Smooth muscle cell (in vitro differentiated cells): ENCODE measurements at regions not wholly inside any gene's neighbourhood (a gene's known extent, or its start where the extent isn't known, plus 50 kb on each side); places are given as distances from the start of the nearest gene placed in this dataset.

ENCODE experiments used
- DNase-seq: peaks from one replicate; lab custom pipeline; 2025; ENCODE audit not compliant: unreplicated experiment; lab: John Stamatoyannopoulos, UW
- H2AFZ ChIP-seq: fragments of 200-600 bp; sonication (generic); 2 replicates; pipeline ENCODE4 v1.6.0; 2016; ENCODE audit warnings: antibody characterized with exemption, low read depth, mild to moderate bottlenecking
- H3F3A ChIP-seq: fragments of 200-600 bp; sonication (generic); 2 replicates; pipeline ENCODE4 v1.6.0; 2017; ENCODE audit warnings: antibody characterized with exemption, low read depth
- H3K27ac ChIP-seq: fragments of 200-600 bp; sonication (generic); 2 replicates; pipeline ENCODE4 v1.5.1; 2016; ENCODE audit warnings: low read depth, mild to moderate bottlenecking
- H3K27me3 ChIP-seq: fragments of 200-600 bp; sonication (generic); 2 replicates; pipeline ENCODE4 v1.6.1; 2016; ENCODE audit warnings: low read depth, mild to moderate bottlenecking
- H3K36me3 ChIP-seq: fragments of 200-600 bp; sonication (generic); 2 replicates; pipeline ENCODE4 v1.5.1; 2016; ENCODE audit warnings: low read depth
- H3K4me1 ChIP-seq: fragments of 200-600 bp; sonication (generic); 2 replicates; pipeline ENCODE4 v1.5.1; 2016; ENCODE audit warnings: low read depth
- H3K4me2 ChIP-seq: fragments of 200-600 bp; sonication (generic); 2 replicates; pipeline ENCODE4 v1.6.0; 2016; ENCODE audit warnings: mild to moderate bottlenecking
- H3K4me3 ChIP-seq: fragments of 200-600 bp; sonication (generic); 2 replicates; pipeline ENCODE4 v1.5.1; 2016; ENCODE audit warnings: mild to moderate bottlenecking
- H3K79me2 ChIP-seq: fragments of 200-600 bp; sonication (generic); 2 replicates; pipeline ENCODE4 v1.6.0; 2016; ENCODE audit warnings: low read depth, mild to moderate bottlenecking
- H3K9ac ChIP-seq: fragments of 200-600 bp; sonication (generic); 2 replicates; pipeline ENCODE4 v1.6.0; 2016; ENCODE audit warnings: low read depth
- H3K9me3 ChIP-seq: fragments of 200-600 bp; sonication (generic); replicated peaks from 2 replicates; pipeline ENCODE4 v1.5.1; 2016; ENCODE audit warnings: low read depth
- H4K20me1 ChIP-seq: fragments of 200-600 bp; sonication (generic); 2 replicates; pipeline ENCODE4 v1.6.0; 2016; ENCODE audit warnings: low read depth
- WGBS: methylation state at CpG from one replicate; pipeline ENCODE4 v1.1.7; 2016; ENCODE audit warnings: low lambda C conversion rate; 5-methylcytosine and 5-hydroxymethylcytosine counted together
- TF ChIP-seq, protein P1 (sequence below): fragments of 200-600 bp; sonication (generic); IDR thresholded peaks from 2 replicates; pipeline ENCODE4 v1.5.1; 2017; ENCODE audit warnings: borderline replicate concordance, mild to moderate bottlenecking, antibody characterized with exemption; ENCODE audit not compliant: insufficient read depth, poor library complexity, severe bottlenecking

DNA sequence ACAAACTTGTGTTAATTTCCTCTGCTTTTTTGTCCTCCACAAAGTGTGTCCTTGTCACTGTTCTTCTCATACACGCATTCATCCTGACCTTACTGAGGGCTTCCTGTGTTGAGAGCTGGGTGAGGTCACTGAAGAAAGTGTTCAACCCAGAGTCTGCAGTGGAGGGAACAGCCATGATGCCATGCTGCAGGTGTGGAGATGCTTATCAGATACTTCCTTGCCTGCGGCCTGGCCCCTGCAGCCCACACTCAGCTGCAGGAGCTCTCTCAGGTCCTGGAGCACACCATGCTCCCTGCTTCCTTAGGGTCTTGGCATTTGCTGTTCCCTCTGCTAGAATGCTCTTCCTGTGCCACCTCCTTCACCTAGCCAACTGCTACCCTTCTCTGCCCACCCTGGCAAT is 108.1 kb upstream of the SPRY4 start:
- no peaks in the 10 kb centered on the region for H3F3A ChIP-seq
- 68% methylated on average over 2 of the region's 2 CpGs for WGBS
- H3K4me2 ChIP-seq = no peak overlapping the region
- no peaks in the 10 kb centered on the region for H4K20me1 ChIP-seq
- H3K4me3 ChIP-seq = no peak overlapping the region
- no peaks in the 10 kb centered on the region for H3K36me3 ChIP-seq
- no peaks in the 10 kb centered on the region for H3K27me3 ChIP-seq
- no peak for DNase-seq
- H3K9ac ChIP-seq = no peak overlapping the region
- H3K79me2 ChIP-seq = no peaks in the 10 kb centered on the region
- H2AFZ ChIP-seq = no peak overlapping the region
- TF ChIP-seq, protein P1, sequence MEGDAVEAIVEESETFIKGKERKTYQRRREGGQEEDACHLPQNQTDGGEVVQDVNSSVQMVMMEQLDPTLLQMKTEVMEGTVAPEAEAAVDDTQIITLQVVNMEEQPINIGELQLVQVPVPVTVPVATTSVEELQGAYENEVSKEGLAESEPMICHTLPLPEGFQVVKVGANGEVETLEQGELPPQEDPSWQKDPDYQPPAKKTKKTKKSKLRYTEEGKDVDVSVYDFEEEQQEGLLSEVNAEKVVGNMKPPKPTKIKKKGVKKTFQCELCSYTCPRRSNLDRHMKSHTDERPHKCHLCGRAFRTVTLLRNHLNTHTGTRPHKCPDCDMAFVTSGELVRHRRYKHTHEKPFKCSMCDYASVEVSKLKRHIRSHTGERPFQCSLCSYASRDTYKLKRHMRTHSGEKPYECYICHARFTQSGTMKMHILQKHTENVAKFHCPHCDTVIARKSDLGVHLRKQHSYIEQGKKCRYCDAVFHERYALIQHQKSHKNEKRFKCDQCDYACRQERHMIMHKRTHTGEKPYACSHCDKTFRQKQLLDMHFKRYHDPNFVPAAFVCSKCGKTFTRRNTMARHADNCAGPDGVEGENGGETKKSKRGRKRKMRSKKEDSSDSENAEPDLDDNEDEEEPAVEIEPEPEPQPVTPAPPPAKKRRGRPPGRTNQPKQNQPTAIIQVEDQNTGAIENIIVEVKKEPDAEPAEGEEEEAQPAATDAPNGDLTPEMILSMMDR = no peak
- H3K27ac ChIP-seq = no peak overlapping the region
- H3K9me3 ChIP-seq = no peaks in the 10 kb centered on the region
- no peaks in the 10 kb centered on the region for H3K4me1 ChIP-seq

DNA sequence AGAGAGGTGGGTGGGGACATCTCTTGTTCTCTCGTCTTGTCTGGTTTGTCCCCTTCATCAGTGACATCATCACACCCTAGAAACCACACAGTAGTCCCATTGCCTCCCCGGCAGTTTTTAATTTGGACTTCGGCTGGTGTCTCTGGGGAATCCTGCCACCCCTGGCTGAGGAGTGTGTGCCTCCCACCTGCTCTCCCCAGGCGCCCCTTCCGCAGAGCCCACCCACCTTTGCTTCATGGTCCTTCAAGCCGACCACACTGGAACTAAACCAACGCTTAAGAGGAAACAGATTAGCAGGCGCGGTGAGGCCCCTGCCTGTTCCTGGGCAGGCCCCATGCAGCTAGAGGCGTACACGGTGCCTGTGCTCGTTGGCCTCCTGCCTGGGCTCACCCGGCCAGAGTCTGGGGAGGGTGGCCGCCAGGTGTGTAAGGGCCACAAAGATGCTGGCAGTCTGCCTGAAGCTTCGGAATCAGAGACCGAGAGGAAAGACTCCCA is 107.6 kb upstream of the SPRY4 start:
- TF ChIP-seq, protein P1 = no peak
- Histone ChIP-seq H3K4me2 (no peak overlapping the region), H4K20me1 (no peaks in the 10 kb centered on the region), H3K9me3 (no peaks in the 10 kb centered on the region), H2AFZ (no peak overlapping the region), H3K36me3 (no peaks in the 10 kb centered on the region), H3K79me2 (no peaks in the 10 kb centered on the region), H3K27ac (no peak overlapping the region), H3F3A (no peaks in the 10 kb centered on the region), H3K27me3 (no peaks in the 10 kb centered on the region), H3K9ac (no peak overlapping the region), H3K4me3 (no peak overlapping the region), H3K4me1 (no peaks in the 10 kb centered on the region)
- 90% methylated on average over 16 of the region's 16 CpGs for WGBS
- DNase-seq = no peak

GRCh38 chr5:142428773-142429473 is 104.1 kb upstream of the SPRY4 start:
- no peaks in the 10 kb centered on the region for H4K20me1 ChIP-seq
- no peaks in the 10 kb centered on the region for H3K36me3 ChIP-seq
- DNase-seq = no peak
- H3K9me3 ChIP-seq = no peaks in the 10 kb centered on the region
- H3K9ac ChIP-seq = no peak overlapping the region
- no peaks in the 10 kb centered on the region for H3K79me2 ChIP-seq
- H3K4me1 ChIP-seq = no peaks in the 10 kb centered on the region
- 92% methylated on average over 8 of the region's 8 CpGs for WGBS
- H2AFZ ChIP-seq = no peak overlapping the region
- no peaks in the 10 kb centered on the region for H3K27me3 ChIP-seq
- no peak overlapping the region for H3K27ac ChIP-seq
- TF ChIP-seq, protein P1 = no peak
- H3F3A ChIP-seq = no peaks in the 10 kb centered on the region
- no peak overlapping the region for H3K4me3 ChIP-seq
- no peak overlapping the region for H3K4me2 ChIP-seq
